K562 (cell line): ENCODE measurements at regions not wholly inside any gene's neighbourhood (a gene's known extent, or its start where the extent isn't known, plus 50 kb on each side); places are given as distances from the start of the nearest gene placed in this dataset.

Experiments used
- CBFA2T3 ChIP-seq: fragments of 450-650 bp; IDR thresholded peaks from 2 replicates; pipeline ENCODE4 v1.6.1; 2017
- CEBPG ChIP-seq, 3 experiments: fragments of 200-800 bp in 1 of 3; sonication (Bioruptor generic) in 1 of 3; sonication (generic) in 1 of 3; formaldehyde crosslinking in 1 of 3; IDR thresholded peaks in 2 of 3; conservative IDR thresholded peaks in 1 of 3; 2 replicates each; pipeline versions ENCODE4 v1.6.1 to v1.8.0; 2016 to 2022; ENCODE audit warnings: missing compliant biosample characterization in 2 of 3, missing genetic modification characterization in 2 of 3, mild to moderate bottlenecking in 1 of 3, missing genetic modification reagents in 1 of 3
- CREM ChIP-seq: IDR thresholded peaks from 2 replicates; pipeline ENCODE4 v1.6.1; 2014; ENCODE audit warnings: antibody characterized with exemption, low read depth
- CSDE1 ChIP-seq, 2 experiments: fragments of 450-650 bp; IDR thresholded peaks; 2 replicates each; pipeline ENCODE4 v1.6.1; 2016; ENCODE audit warnings: mild to moderate bottlenecking in 1 of 2
- CTBP1 ChIP-seq: fragments of 450-650 bp; IDR thresholded peaks from 2 replicates; pipeline ENCODE4 v1.6.1; 2016; ENCODE audit warnings: borderline replicate concordance
- DPF2 ChIP-seq: fragments of 450-650 bp; IDR thresholded peaks from 2 replicates; pipeline ENCODE4 v1.6.1; 2016
- E2F6 ChIP-seq, 2 experiments: IDR thresholded peaks; 2 replicates each; pipeline ENCODE4 v1.6.1; 2011; ENCODE audit warnings: borderline replicate concordance in 1 of 2, control low read depth in 1 of 2, low read depth in 1 of 2, low read length in 1 of 2, mild to moderate bottlenecking in 1 of 2, mixed read lengths in 1 of 2, moderate library complexity in 1 of 2; ENCODE audit not compliant: insufficient read depth in 1 of 2, insufficient read length in 1 of 2, poor library complexity in 1 of 2, severe bottlenecking in 1 of 2; ENCODE audit errors: extremely low read depth in 1 of 2
- JUND ChIP-seq, 2 experiments: IDR thresholded peaks; 2 replicates in 1 of 2; 3 replicates in 1 of 2; pipeline ENCODE4 v1.6.1; 2011; ENCODE audit warnings: borderline replicate concordance in 2 of 2, low read depth in 2 of 2, low read length in 2 of 2, improper control_type of control experiment in 1 of 2, missing biosample characterization in 1 of 2, missing genetic modification characterization in 1 of 2, missing genetic modification reagents in 1 of 2
- KDM1A ChIP-seq, 2 experiments: fragments of 450-650 bp; IDR thresholded peaks; 2 replicates each; pipeline ENCODE4 v1.6.1; 2016; ENCODE audit warnings: mild to moderate bottlenecking in 2 of 2
- MAFG ChIP-seq: fragments of 450-650 bp; conservative IDR thresholded peaks from 2 replicates; pipeline ENCODE4 v1.6.1; 2016; ENCODE audit warnings: missing genetic modification characterization, missing compliant biosample characterization
- MAZ ChIP-seq, 2 experiments: fragments of 450-650 bp in 1 of 2; sonication (generic) in 1 of 2; formaldehyde crosslinking; IDR thresholded peaks in 1 of 2; conservative IDR thresholded peaks in 1 of 2; 2 replicates each; pipeline versions ENCODE4 v1.4.0 to v1.5.0; 2020; ENCODE audit warnings: mild to moderate bottlenecking in 1 of 2, missing genetic modification reagents in 1 of 2
- MLLT1 ChIP-seq, 2 experiments: fragments of 450-650 bp; IDR thresholded peaks; 2 replicates each; pipeline ENCODE4 v1.6.1; 2016
- MYC ChIP-seq, 2 experiments: fragments of 250-450 bp in 1 of 2; sonication (Bioruptor Pico) in 1 of 2; IDR thresholded peaks; 2 replicates each; pipeline versions ENCODE4 v1.5.1 to v1.6.1; 2012 to 2021; ENCODE audit warnings: low read depth in 2 of 2, borderline replicate concordance in 1 of 2, improper control_type of control experiment in 1 of 2, low read length in 1 of 2, mild to moderate bottlenecking in 1 of 2, moderate library complexity in 1 of 2
- RNF219 ChIP-seq: fragments of 250-450 bp; sonication (Bioruptor Pico); IDR thresholded peaks from 2 replicates; pipeline ENCODE4 v1.5.0; 2022; ENCODE audit warnings: mild to moderate bottlenecking
- TFE3 ChIP-seq: fragments of 450-650 bp; formaldehyde crosslinking; IDR thresholded peaks from 2 replicates; pipeline ENCODE4 v1.4.0; 2020; ENCODE audit warnings: mild to moderate bottlenecking, mixed read lengths
- ZKSCAN1 ChIP-seq: fragments of 150-350 bp; IDR thresholded peaks from 2 replicates; pipeline ENCODE4 v1.6.1; 2016; ENCODE audit warnings: low read depth, low read length
- ZNF316 ChIP-seq: fragments of 450-650 bp; IDR thresholded peaks from 2 replicates; pipeline ENCODE4 v1.6.1; 2016
- ZNF589 ChIP-seq: fragments of 200-800 bp; sonication (Bioruptor generic); IDR thresholded peaks from 2 replicates; pipeline ENCODE4 v1.6.1; 2016; ENCODE audit warnings: low read depth, missing genetic modification characterization, missing compliant biosample characterization

GRCh38 chr5:164346785-164347630, 841.6 kb downstream of the MAT2B start (continued):
- TF ChIP-seq RNF219 (CRISPR knock-in tag) (no peak), TFE3 (CRISPR knock-in tag) (peak; percentile 30), DPF2 (peak; percentile 56; the same call in 1 of the 2 replicates), JUND (IDR thresholded peaks at IDR 0.05; ENCODE audit: borderline replicate concordance, low read depth, low read length) (peak; percentile 26; the same call in 1 of the 2 replicates), JUND (tag; IDR thresholded peaks at IDR 0.05; ENCODE audit: borderline replicate concordance, low read depth, low read length) (no peak), CEBPG (CRISPR knock-in tag; IDR thresholded peaks at IDR 0.05) (no peak), CEBPG (tag; conservative IDR thresholded peaks at IDR 0.05 in 1 of 2, IDR thresholded peaks at IDR 0.05 in 1 of 2) (no peak), MAFG (tag) (no peak), MAZ (CRISPR knock-in tag; conservative IDR thresholded peaks at IDR 0.05 in 1 of 2, IDR thresholded peaks at IDR 0.05 in 1 of 2) (peak in 1 of 2 experiments; percentile 25; a peak in 1 of 4 replicates), ZNF589 (CRISPR knock-in tag) (0 out of 2 replicates have a peak, but pooled peaks have one; percentile 61), MLLT1 (IDR thresholded peaks at IDR 0.05) (peak in 1 of 2 experiments; percentile 25; a peak in 1 of 4 replicates), CREM (0 out of 2 replicates have a peak, but pooled peaks have one; percentile 12), MYC (IDR thresholded peaks at IDR 0.05; ENCODE audit: low read depth, low read length) (peak; percentile 41; the same call in 1 of the 2 replicates), MYC (CRISPR knock-in tag; IDR thresholded peaks at IDR 0.05; ENCODE audit: borderline replicate concordance, low read depth) (no peak), KDM1A (IDR thresholded peaks at IDR 0.05) (peak in 1 of 2 experiments; percentile 8; a peak in 1 of 4 replicates), CBFA2T3 (peak; percentile 29), ZKSCAN1 (no peak), CTBP1 (peak; percentile 48; the same call in 1 of the 2 replicates), CSDE1 (IDR thresholded peaks at IDR 0.05) (no peak), ZNF316 (peak; percentile 67), E2F6 (IDR thresholded peaks at IDR 0.05; ENCODE audit: borderline replicate concordance in 1 of 2, extremely low read depth in 1 of 2, insufficient read depth in 1 of 2, insufficient read length in 1 of 2, low read depth in 1 of 2, low read length in 1 of 2, poor library complexity in 1 of 2, severe bottlenecking in 1 of 2) (peak in 1 of 2 experiments; percentile 28)
